GM19025 (cell line): ENCODE measurements at regions not wholly inside any gene's neighbourhood (a gene's known extent, or its start where the extent isn't known, plus 50 kb on each side); places are given as distances from the start of the nearest gene placed in this dataset.

ENCODE experiments used
- ATAC-seq: cut with Tn5 transposase; IDR thresholded peaks from one replicate; pipeline ENCODE4 v1.9.1; 2021; ENCODE audit warnings: mild to moderate bottlenecking, low read depth, moderate library complexity; ENCODE audit not compliant: unreplicated experiment

DNA sequence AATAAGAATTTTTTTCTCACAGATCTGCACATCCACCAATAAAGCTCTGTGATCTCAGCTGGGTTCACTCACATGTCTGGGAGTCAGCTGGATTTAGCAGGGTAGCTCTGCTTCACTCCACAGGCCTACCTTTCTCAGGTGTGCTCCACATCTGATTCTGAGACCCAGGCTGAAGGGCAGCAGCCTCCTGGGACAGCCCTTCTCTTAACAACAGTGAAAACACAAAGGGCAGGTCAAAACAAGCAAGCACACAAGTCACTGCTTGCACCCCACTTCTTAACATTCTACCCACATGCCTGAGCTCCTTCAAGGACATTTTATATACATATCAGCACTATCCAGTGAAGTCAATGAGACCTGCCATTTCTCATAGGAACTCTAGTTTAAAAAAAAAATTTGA, 96.0 kb upstream of the MAP3K4 start:
- ATAC-seq = no peak

DNA sequence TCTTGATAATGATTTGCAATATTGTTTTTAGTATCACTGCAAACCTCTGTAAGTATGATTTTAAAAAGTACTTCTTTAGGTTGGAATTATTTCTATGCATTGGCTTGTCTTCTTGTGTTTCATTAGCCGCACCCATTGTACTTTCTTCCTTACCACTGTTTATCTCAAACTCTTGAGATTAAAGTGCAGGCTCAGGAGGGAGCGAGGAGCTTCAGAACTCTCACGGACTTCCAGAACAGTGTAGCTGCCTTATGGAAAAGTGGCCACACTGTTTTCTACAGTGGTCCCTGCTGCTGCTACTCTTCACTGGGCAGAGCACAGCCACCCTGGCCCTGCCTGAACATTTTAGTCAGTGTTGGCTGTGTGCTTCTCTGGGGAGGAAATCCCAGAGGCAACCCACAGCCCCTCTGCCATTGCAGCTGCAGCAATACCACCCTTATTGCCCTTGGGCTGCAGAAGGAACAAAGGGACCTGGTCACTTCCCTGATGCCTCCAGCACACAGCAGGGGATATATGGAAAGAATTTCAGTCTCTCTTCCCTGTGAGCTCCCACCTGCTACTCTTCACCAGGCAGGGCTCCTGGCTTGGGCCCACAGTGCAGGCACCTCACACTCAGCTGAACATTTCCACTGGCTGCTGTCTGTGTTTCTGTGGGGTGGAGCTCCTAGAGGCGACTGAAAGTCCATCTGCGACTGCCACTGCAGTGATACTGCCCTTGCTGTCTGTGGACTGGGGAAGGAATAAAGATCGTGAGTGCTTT, 91.7 kb upstream of the MAP3K4 start:
- no peak for ATAC-seq

DNA sequence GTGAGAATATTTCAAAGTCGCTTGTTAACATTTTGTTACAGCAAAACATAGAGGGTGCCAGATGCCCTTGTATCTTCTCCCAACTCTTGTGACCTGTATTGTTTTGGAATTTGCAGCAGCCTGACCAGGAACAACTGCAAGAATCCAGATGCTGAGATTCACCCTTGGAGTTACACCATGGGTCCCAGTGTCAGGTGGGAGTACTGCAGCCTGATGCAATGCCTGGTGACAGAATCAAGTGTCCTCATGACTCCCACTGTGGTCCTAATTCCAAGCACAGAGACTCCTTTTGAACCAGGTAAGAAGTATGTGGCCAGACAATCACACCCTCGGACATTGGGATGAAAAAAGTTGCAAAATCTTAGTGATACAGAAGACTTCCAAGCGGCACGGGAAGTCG, 79.6 kb upstream of the MAP3K4 start:
- ATAC-seq = no peak

DNA sequence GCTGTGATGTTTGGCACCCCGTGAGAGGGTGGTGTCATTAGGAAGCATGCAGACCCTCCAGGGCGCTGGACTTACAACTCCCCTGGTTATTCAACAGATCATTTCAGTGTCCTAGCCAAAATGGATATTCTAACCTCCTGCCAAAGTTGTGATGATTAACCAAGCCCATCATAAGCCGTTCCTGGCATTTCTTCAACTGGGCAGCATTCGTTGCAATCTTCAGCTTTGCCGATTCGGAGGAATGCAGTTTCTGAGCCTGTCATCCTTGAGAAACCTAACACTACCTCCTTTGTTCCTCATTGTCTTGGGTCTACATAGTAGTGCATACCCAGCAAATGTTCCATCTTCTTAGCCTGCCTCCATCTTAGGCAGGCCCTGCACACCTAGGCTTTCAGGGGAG, 79.2 kb upstream of the MAP3K4 start:
- no peak for ATAC-seq

DNA sequence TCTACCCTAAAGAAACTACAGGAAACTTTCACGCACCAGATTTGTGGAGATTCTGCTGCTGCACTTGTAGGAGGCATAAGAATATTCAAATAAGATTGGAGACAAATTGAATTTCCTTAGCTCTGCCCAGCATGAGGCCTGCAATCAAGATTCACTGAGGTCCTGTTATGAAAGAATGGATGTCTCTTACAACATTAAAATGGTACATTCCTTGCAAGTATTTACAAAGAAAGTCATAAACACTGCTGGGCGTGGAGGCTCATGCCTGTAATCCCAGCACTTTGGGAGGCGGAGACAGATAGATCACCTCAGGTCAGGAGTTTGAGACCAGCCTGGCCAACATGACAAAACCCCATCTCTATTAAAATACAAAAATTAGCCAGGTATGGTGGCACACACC, 74.0 kb upstream of the MAP3K4 start:
- no peak for ATAC-seq

DNA sequence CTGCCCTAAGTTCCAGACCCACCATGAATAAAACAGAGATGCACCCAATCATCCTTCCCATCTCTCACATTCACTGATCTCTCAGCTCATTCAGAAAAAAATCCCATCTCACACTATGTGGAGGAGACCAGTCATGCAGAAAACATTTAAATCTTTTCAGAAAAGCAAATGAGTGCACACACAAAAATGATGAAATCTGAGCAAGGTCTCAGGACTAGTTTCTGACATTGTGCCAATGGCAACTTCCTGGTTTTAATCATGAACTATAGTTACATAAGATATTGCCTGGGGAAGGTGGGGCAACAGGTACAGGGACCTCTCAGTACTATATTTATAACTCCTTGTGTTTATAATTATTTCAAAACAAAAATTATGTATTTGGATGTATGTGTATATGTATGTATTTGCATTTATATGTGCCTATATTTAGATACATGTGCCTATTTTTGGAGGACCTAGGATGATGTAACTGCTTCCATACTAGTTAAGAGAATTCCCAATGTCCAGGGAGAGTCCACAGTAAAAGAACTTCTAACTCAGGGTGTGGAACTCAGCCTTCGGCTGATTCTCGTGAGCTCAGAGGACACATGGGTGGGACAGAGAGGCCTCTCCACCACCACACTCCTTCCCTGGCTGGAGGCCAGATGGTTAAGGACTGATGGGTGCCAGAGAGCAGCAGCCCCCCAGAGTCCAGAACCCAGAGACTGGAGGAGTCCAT, 71.7 kb upstream of the MAP3K4 start:
- ATAC-seq = no peak

DNA sequence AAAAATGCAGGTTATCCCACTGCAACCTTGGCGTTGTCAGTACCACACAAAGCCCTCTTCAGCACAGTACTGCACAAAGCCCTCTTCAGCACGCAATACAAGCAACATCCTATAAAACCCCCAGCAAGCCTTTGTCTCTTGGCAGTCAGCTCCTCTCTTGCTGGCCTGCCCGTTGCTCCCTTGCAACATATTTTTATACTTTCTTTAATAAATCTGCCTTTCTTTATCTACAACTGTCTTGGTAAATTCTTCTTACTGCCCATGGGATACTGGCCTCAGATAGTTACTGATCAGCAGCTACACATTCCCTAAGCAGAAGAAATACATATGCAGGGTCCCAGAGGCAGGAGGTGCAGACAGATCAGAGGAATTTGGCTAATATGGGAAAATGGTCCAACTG, 70.5 kb upstream of the MAP3K4 start:
- no peak for ATAC-seq

DNA sequence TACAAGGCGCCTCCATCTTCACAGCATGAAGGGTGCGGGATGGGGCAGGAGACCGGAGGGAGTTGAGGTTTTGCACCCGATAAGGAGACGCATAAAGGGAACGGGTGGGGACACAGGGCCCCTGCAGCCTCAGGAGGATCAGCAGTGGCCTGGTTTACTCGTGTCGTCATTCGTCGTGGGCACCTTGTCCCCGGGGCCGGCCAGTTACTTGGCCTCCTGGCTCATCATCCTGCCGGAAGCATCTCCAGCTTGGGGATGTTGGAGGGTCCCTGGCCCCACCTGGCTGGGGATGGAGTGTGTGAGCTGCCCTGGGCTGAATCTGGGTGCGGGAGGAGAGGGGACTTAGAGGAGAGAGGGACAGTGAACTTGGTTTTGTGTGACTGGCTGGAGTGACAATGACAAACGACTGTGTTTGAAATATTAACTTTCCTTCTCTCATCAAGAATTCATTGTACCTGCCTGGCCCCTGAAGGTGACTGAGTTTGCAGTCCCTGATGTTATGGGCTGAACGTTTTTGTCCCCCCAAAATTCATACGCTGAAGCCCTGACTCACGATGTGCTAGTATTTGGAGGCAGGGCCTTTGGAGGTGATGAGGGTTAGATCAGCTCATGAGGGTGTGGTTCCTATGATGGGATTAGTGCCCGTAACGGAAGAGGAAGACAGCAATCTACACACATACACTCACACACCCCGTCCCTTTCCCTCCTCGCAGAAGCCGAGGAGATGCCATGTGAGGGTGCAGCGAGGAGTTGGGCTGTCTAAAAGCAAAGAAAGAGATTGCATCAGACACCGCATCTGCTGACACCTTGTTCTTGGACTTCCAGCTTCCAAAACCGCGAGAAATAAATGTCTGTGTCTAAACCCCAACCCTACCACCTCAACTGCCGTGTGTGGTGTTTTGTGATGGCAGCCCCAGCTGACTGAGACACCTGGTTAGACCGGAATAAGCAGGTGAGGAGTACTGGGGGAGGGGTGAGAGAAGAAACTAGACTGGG, 65.0 kb upstream of the MAP3K4 start:
- ATAC-seq = no peak

DNA sequence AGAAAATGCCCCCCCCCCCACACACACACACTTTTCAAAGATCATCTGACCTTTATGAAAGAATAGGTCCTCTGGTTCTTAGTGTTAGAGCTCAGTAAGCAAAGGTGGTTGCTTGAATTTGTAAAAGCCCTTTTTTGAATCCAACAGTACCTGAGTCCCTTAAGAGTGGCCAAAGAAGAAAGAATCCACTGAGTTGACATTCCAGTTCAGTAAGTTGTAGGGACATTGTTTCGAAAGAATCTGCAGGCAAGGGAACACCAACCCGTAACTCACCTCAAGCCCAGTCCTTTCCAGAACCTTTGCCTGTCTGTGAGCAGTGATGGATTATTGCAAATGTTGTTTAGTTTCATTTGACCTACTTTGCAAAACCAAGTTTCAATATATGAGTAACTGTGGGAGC, 64.2 kb upstream of the MAP3K4 start:
- ATAC-seq = no peak

DNA sequence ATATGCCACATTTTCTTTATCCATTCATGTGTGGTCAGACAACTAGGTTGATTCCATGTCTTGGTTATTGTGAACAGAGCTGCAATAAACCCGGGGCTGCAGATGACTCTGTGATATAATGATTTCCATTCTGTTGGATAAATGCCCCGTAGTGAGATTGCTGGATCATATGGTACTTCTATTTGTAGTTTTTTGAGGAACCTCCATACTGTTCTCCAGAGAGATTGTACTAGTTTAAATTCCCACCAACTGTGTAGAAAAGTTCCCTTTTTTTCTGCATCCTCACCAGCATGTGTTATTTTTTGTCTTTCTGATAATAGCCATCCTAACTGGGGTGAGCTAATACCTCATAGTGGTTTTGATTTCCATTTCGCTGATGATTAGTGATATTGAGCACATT, 62.2 kb upstream of the MAP3K4 start:
- no peak for ATAC-seq

DNA sequence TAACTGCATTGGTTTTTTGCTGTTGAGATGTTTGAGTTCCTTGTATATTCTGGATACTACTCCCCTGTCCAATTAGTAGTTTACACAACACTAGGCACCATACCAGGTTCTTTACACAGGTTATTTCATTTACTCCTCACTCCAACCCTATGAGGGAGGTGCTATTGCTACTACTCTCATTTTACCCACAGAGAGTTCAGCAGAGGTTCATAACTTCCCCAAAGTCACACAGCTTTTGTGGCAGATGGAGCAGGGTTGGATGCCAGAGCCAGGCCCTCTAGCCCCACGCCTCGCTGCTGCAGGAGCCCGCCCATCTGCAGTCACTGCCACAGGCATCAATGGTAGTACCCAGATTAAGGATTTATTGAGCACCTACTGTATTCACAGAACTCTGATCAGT, 61.7 kb upstream of the MAP3K4 start:
- ATAC-seq = no peak

DNA sequence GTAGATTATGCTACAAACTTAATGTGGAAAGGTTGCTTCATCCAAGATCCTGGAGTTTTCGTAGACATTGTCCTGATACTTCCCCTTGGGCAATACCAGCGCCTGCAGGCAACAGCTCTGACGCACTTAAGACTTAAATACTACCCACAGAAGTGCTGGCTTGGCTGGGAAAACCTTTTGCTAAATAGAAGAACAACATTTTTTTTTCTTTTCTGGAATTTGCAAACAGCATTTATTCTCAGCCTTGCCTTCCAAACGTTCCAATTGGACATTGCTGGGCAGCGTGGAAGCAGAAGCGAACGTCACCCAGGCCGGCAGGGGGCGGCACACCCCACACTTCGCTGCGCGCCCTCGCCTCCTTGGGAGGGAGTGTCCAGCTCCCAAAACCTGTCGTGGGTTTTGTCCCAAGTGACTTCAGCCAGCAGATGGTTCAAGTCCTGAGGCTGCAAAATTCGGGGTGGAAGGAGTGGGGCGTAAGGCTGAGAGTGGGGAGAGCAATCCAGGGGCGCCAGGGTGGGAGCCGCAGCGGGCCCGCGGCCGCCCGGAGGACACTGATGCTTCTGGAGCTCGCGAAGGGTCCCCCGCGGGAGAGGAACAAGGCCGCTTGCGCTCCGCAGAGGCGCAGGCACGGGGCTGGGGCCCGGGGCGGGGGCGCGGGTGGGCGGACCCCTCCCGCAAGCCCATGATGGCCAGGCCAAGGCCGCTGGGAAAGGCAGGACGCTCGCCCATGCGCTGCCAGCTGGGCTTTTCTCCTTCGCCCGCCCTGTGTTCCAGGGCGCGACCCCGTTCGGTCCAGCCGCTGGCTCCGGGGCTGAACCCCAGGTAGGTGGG, 60.8 kb upstream of the MAP3K4 start:
- ATAC-seq = peak; percentile 63

DNA sequence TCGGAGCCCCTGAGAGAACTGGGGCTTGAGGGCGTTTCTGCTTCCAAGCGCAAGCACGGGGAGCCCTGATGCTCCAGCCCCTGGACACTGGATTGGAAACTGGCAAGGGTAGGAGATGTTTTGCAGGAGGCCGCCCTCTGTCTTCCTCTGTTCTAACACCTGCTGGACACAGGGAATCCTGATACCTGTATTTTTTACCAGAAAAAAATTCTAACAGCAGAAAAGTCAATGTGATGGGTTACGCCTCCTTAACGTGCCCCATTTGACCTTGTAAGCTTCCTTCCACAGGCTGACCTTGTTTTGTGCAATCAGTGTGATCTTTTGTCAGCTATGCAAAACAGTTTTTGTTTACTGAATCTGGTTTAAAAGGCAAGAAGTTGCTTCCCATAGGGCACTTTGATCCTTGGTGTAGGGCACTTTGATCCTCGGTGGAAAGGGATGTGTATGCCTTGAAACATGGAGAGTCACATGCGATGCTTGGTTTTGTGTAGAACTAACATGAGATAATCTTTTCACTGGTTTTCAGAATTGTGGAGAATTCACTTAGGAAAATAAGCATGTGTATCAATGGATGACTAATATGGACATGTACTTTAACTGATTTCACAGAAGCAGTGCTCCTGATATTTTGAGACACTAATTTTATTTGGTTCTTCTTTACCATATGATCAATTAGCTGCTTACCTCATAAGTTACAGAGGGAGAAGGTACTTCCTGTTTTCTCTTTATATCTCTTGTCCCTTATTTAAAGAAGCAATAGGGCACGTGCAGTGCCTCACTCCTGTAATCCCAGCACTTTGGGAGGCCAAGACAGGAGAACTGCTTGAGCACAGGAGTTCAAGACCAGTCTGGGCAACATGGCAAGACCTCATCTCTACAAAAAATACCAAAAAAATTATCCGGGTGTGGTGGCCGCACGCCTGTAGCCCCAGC, 59.9 kb upstream of the MAP3K4 start:
- no peak for ATAC-seq

DNA sequence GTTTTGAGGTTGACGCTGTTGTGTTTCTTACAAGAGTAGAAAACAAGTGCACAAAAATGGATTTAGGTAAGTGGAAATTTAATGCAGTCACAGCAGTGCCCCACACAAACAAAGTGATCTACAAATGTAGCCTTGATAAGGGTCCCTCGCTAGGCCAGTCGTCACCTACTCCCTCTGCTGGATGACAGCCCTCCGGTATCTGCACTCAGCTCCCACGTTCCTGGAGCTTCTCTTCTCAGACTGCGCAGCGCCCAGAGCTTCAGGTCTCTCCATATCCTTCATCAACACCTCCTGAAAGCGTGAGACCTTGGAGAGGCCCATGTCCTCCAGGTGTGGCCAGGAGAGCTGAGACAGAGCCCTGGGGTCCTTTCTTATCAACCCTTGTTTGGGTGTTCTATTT, 58.3 kb upstream of the MAP3K4 start:
- no peak for ATAC-seq

DNA sequence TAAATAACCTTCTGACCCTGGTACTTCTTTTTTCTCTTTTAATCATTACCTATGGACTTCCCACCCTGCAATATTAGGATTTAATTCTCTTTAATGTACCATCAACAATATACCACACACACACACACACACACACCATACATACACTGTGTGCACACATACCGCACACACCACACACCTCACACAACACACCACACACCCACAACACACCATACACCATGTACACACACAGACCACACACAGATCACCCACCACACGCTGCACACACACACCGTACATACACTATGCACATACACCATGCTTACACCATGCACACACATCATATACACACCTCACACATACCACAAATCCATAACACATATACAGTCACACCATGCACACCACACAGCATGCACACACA, 57.4 kb upstream of the MAP3K4 start:
- no peak for ATAC-seq

DNA sequence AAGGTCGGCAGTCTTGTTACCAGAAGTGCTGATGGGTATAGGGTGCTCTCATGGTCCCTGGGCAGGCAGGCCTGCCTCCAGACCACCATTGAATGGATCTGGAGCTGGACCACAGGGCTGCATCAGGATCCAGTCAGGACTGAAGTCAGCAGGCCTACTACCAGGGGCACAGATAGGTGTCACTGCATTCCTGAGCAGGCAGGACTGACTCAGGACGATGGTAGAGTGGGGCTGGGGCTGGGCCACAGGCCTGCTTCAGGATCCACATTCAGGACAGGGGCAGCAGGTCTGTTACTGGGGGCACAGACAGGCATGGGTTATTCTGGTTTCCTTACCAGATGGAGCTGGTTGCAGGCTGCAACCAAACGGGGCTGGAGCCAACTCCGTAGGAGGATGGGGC, 51.4 kb upstream of the MAP3K4 start:
- no peak for ATAC-seq
